Caco-2 (cell line): ENCODE measurements at regions not wholly inside any gene's neighbourhood (a gene's known extent, or its start where the extent isn't known, plus 50 kb on each side); places are given as distances from the start of the nearest gene placed in this dataset.

Source experiments
- BruUV-seq: library from RNA; stranded (reverse); fragments of 400-500 nt; replicated peaks from 2 replicates; lab custom pipeline; 2021; lab: Mats Ljungman, UMichigan
- CTCF ChIA-PET: fragments of 300-600 bp; sonication (Branson Sonifier 250); formaldehyde crosslinking; loops from one replicate; lab custom pipeline; 2022; ENCODE audit warnings: antibody characterized with exemption; lab: Charles Lee
- POLR2A ChIA-PET: fragments of 300-600 bp; sonication (Branson Sonifier 250); formaldehyde crosslinking; loops from one replicate; lab custom pipeline; 2022; ENCODE audit warnings: antibody characterized with exemption; lab: Charles Lee
- DNase-seq, 2 experiments: peaks; one replicate each; pipeline versions ENCODE4 v3.0.0 to v3.0.0-alpha.2; 2020 to 2022
- H3K27me3 ChIP-seq: replicated peaks from 2 replicates; pipeline ENCODE4 v1.6.0; 2011; ENCODE audit warnings: low read length; ENCODE audit not compliant: control insufficient read depth, insufficient read depth
- H3K36me3 ChIP-seq: 2 replicates; pipeline ENCODE4 v1.5.1; 2011; ENCODE audit warnings: low read length; ENCODE audit not compliant: control insufficient read depth, insufficient read depth
- H3K4me1 ChIP-seq: fragments of 250-450 bp; sonication (Bioruptor Pico); 2 replicates; pipeline ENCODE4 v1.5.1; 2020; ENCODE audit warnings: mild to moderate bottlenecking
- H3K4me3 ChIP-seq: 2 replicates; pipeline ENCODE4 v1.5.1; 2011; ENCODE audit warnings: low read depth, mild to moderate bottlenecking, control low read depth, low read length
- H3K9me3 ChIP-seq: fragments of 250-450 bp; sonication (Bioruptor Pico); 2 replicates; pipeline ENCODE4 v1.5.1; 2020; ENCODE audit warnings: mild to moderate bottlenecking, moderate library complexity
- H3K27ac Mint-ChIP-seq: one replicate; pipeline ENCODE4 v1.8.0; 2022; ENCODE audit warnings: mixed read lengths; ENCODE audit not compliant: unreplicated experiment
- H3K27me3 Mint-ChIP-seq: one replicate; pipeline ENCODE4 v1.8.0; 2022; ENCODE audit warnings: mixed read lengths; ENCODE audit not compliant: insufficient read depth, unreplicated experiment
- H3K36me3 Mint-ChIP-seq: one replicate; pipeline ENCODE4 v1.8.0; 2022; ENCODE audit warnings: mild to moderate bottlenecking, mixed read lengths; ENCODE audit not compliant: insufficient read depth, unreplicated experiment
- H3K4me1 Mint-ChIP-seq: one replicate; pipeline ENCODE4 v1.8.0; 2022; ENCODE audit warnings: low read depth, mixed read lengths; ENCODE audit not compliant: unreplicated experiment
- H3K4me3 Mint-ChIP-seq: one replicate; pipeline ENCODE4 v1.8.0; 2022; ENCODE audit warnings: mild to moderate bottlenecking, moderate library complexity, mixed read lengths; ENCODE audit not compliant: unreplicated experiment
- H3K9me3 Mint-ChIP-seq: one replicate; pipeline ENCODE4 v1.8.0; 2022; ENCODE audit warnings: mixed read lengths; ENCODE audit not compliant: unreplicated experiment
- CTCF ChIP-seq, 2 experiments: fragments of 200-600 bp in 1 of 2; IDR thresholded peaks; 1 replicate in 1 of 2; 2 replicates in 1 of 2; pipeline versions ENCODE4 v1.5.1 to v1.8.0; 2011 to 2022; ENCODE audit warnings: antibody characterized with exemption in 1 of 2, control low read depth in 1 of 2, inconsistent platforms in 1 of 2, low read depth in 1 of 2, low read length in 1 of 2, mild to moderate bottlenecking in 1 of 2, moderate library complexity in 1 of 2; ENCODE audit not compliant: insufficient read depth in 1 of 2, severe bottlenecking in 1 of 2, unreplicated experiment in 1 of 2
- intact Hi-C: fragments of 100-400 bp; cut with micrococcal nuclease; formaldehyde crosslinking; loops from one replicate; pipeline ENCODE4 v1.10.0; 2022; ENCODE audit not compliant: unreplicated experiment

GRCh38 chrX:67342138-67342537 lies 201.7 kb upstream of the AR start:
- CTCF ChIA-PET: no interaction called here
- BruUV-seq: no TSS peak
- Histone ChIP-seq H3K4me1 (no peaks in the 10 kb centered on the region), H3K4me3 (no peak overlapping the region), H3K9me3 (no peaks in the 10 kb centered on the region), H3K27me3 (no peaks in the 10 kb centered on the region), H3K36me3 (no peaks in the 10 kb centered on the region)
- intact Hi-C loops: no loop called here
- Mint-ChIP-seq H3K9me3 (no peaks in the 10 kb centered on the region), H3K27me3 (no peaks in the 10 kb centered on the region), H3K4me1 (no peaks in the 10 kb centered on the region), H3K27ac (no peak overlapping the region), H3K4me3 (no peak overlapping the region), H3K36me3 (no peaks in the 10 kb centered on the region)
- POLR2A ChIA-PET: no interaction called here
- no peak for DNase-seq
- no peak for TF ChIP-seq CTCF (IDR thresholded peaks at IDR 0.05; ENCODE audit: insufficient read depth in 1 of 2, low read depth in 1 of 2, low read length in 1 of 2, severe bottlenecking in 1 of 2, unreplicated experiment in 1 of 2)

GRCh38 chrX:67346225-67346624 lies 197.6 kb upstream of the AR start:
- H3K9me3 Mint-ChIP-seq: no peaks in the 10 kb centered on the region
- POLR2A ChIA-PET: no interaction called here

GRCh38 chrX:67346667-67347066 lies 197.2 kb upstream of the AR start:
- intact Hi-C loops: no loop called here
- POLR2A ChIA-PET: no interaction called here
- Mint-ChIP-seq H3K27me3 (no peaks in the 10 kb centered on the region), H3K36me3 (no peaks in the 10 kb centered on the region), H3K27ac (no peak overlapping the region), H3K9me3 (no peaks in the 10 kb centered on the region), H3K4me1 (no peaks in the 10 kb centered on the region), H3K4me3 (no peak overlapping the region)
- CTCF ChIA-PET: no interaction called here
- no peak for TF ChIP-seq CTCF (IDR thresholded peaks at IDR 0.05; ENCODE audit: insufficient read depth in 1 of 2, low read depth in 1 of 2, low read length in 1 of 2, severe bottlenecking in 1 of 2, unreplicated experiment in 1 of 2)
- H3K36me3 ChIP-seq: no peaks in the 10 kb centered on the region
- no peaks in the 10 kb centered on the region for H3K9me3 ChIP-seq
- H3K4me1 ChIP-seq: no peaks in the 10 kb centered on the region
- BruUV-seq: no TSS peak
- DNase-seq: no peak
- H3K27me3 ChIP-seq: no peaks in the 10 kb centered on the region
- H3K4me3 ChIP-seq: no peak overlapping the region

More at GRCh38 chrX:67346225-67346624, 197.6 kb upstream of the AR start:
- H3K36me3 ChIP-seq: no peaks in the 10 kb centered on the region
- Mint-ChIP-seq H3K4me3 (no peak overlapping the region), H3K27ac (no peak overlapping the region), H3K4me1 (no peaks in the 10 kb centered on the region), H3K36me3 (no peaks in the 10 kb centered on the region), H3K27me3 (no peaks in the 10 kb centered on the region)
- no peak for DNase-seq
- CTCF ChIA-PET: no interaction called here
- no peaks in the 10 kb centered on the region for H3K9me3 ChIP-seq
- TF ChIP-seq CTCF (IDR thresholded peaks at IDR 0.05; ENCODE audit: insufficient read depth in 1 of 2, low read depth in 1 of 2, low read length in 1 of 2, severe bottlenecking in 1 of 2, unreplicated experiment in 1 of 2): no peak
- no peaks in the 10 kb centered on the region for H3K27me3 ChIP-seq
- BruUV-seq: no TSS peak
- intact Hi-C loops: no loop called here
- no peak overlapping the region for H3K4me3 ChIP-seq
- no peaks in the 10 kb centered on the region for H3K4me1 ChIP-seq
